Activated T-cell treated with anti-CD3 and anti-CD28 coated beads for 4 hours (primary cell): ENCODE measurements at regions not wholly inside any gene's neighbourhood (a gene's known extent, or its start where the extent isn't known, plus 50 kb on each side); places are given as distances from the start of the nearest gene placed in this dataset.
"Not testable (repeated sequence)": the region's sequence is repeated elsewhere in the genome, so short reads cannot be mapped to it uniquely, and the experiment has no call there.

ENCODE experiments used
- DNase-seq: peaks from one replicate; pipeline ENCODE4 v3.0.0-alpha.2; 2020

- DNase-seq, result no peak
These were observed 387.2 kb downstream of the PTPRU start for GRCh38 chr1:29623501-29623900.

GRCh38 chr1:29621826-29622435 lies 385.6 kb downstream of the PTPRU start:
- DNase-seq, result no peak

- no peak for DNase-seq
These were observed 384.3 kb downstream of the PTPRU start for GRCh38 chr1:29620631-29621030.

GRCh38 chr1:29607236-29607635 lies 370.9 kb downstream of the PTPRU start:
- no peak for DNase-seq

GRCh38 chr1:29604796-29605195 lies 368.5 kb downstream of the PTPRU start:
- DNase-seq, result not testable (repeated sequence)

GRCh38 chr1:29603622-29604021 lies 367.3 kb downstream of the PTPRU start:
- DNase-seq, result no peak

GRCh38 chr1:29602203-29602602 lies 365.9 kb downstream of the PTPRU start:
- DNase-seq, result no peak

GRCh38 chr1:29601021-29601420 lies 364.7 kb downstream of the PTPRU start:
- no peak for DNase-seq

GRCh38 chr1:29599826-29600225 lies 363.5 kb downstream of the PTPRU start:
- DNase-seq, result no peak

GRCh38 chr1:29599071-29599470 lies 362.7 kb downstream of the PTPRU start:
- DNase-seq, result no peak

GRCh38 chr1:29597861-29598260 lies 361.5 kb downstream of the PTPRU start:
- no peak for DNase-seq

GRCh38 chr1:29593601-29594382 lies 357.5 kb downstream of the PTPRU start:
- no peak for DNase-seq

GRCh38 chr1:29592731-29593130 lies 356.4 kb downstream of the PTPRU start:
- no peak for DNase-seq

GRCh38 chr1:29592261-29592615 lies 355.9 kb downstream of the PTPRU start:
- no peak for DNase-seq

GRCh38 chr1:29591601-29592260 lies 355.4 kb downstream of the PTPRU start:
- no peak for DNase-seq

- no peak for DNase-seq
These were observed 354.6 kb downstream of the PTPRU start for GRCh38 chr1:29590583-29591565.

GRCh38 chr1:29589716-29590115 lies 353.4 kb downstream of the PTPRU start:
- not testable (repeated sequence) for DNase-seq

- DNase-seq, result no peak
These were observed 350.8 kb downstream of the PTPRU start for GRCh38 chr1:29586991-29587745.

GRCh38 chr1:29586215-29586614 lies 349.9 kb downstream of the PTPRU start:
- no peak for DNase-seq

- no peak for DNase-seq
These were observed 349.3 kb downstream of the PTPRU start for GRCh38 chr1:29585656-29586055.

GRCh38 chr1:29585201-29585600 lies 348.9 kb downstream of the PTPRU start:
- no peak for DNase-seq

GRCh38 chr1:29584776-29585175 lies 348.5 kb downstream of the PTPRU start:
- DNase-seq, result no peak
